GM23248 (cell line): ENCODE measurements at regions not wholly inside any gene's neighbourhood (a gene's known extent, or its start where the extent isn't known, plus 50 kb on each side); places are given as distances from the start of the nearest gene placed in this dataset.
"Not testable (repeated sequence)": the region's sequence is repeated elsewhere in the genome, so short reads cannot be mapped to it uniquely, and the experiment has no call there.

Experiments used
- EZH2 ChIP-seq: fragments of 200-600 bp; sonication (generic); IDR thresholded peaks from 2 replicates; pipeline ENCODE4 v1.6.1; 2018; ENCODE audit warnings: antibody characterized with exemption, mild to moderate bottlenecking; ENCODE audit not compliant: insufficient read depth, poor library complexity, severe bottlenecking
- EZH2phosphoT487 ChIP-seq: fragments of 200-600 bp; sonication (generic); IDR thresholded peaks from 2 replicates; pipeline ENCODE4 v1.6.1; 2018; ENCODE audit warnings: antibody characterized with exemption, moderate library complexity, mild to moderate bottlenecking, low read depth; ENCODE audit not compliant: insufficient read depth

DNA sequence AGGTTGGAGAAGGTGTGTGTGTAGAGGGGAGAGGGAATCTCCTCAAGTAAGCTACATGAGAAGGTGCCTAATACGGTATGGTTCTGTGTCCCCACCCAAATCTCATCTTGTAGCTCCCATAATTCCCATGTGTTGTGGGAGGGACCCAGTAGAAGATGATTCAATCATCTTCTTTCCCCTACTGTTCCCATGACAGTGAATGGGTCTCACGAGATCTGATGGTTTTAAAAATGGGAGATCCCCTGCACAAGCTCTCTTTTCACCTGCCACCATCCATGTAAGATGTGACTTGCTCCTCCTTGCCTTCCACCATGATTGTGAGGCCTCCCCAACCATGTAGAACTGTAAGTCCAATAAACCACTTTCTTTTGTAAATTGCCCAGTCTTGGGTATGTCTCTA lies 106.1 kb upstream of the PLEKHG1 start:
- not testable (repeated sequence) for TF ChIP-seq EZH2, EZH2phosphoT487
